HG03039 (cell line): ENCODE measurements at regions not wholly inside any gene's neighbourhood (a gene's known extent, or its start where the extent isn't known, plus 50 kb on each side); places are given as distances from the start of the nearest gene placed in this dataset.
"Not testable (repeated sequence)": the region's sequence is repeated elsewhere in the genome, so short reads cannot be mapped to it uniquely, and the experiment has no call there.

ENCODE experiments used
- ATAC-seq: cut with Tn5 transposase; IDR thresholded peaks from one replicate; pipeline ENCODE4 v1.9.1; 2021; ENCODE audit warnings: mild to moderate bottlenecking, moderate library complexity; ENCODE audit not compliant: unreplicated experiment

GRCh38 chr10:23945845-23946244 is 263.1 kb upstream of the KIAA1217 start:
- no peak for ATAC-seq

GRCh38 chr10:23951841-23952240 is 257.1 kb upstream of the KIAA1217 start:
- ATAC-seq: no peak

GRCh38 chr10:23955456-23956225 is 253.3 kb upstream of the KIAA1217 start:
- no peak for ATAC-seq

- no peak for ATAC-seq
These were observed 243.8 kb upstream of the KIAA1217 start for GRCh38 chr10:23965123-23965522.

GRCh38 chr10:23965880-23966279 is 243.1 kb upstream of the KIAA1217 start:
- no peak for ATAC-seq

- no peak for ATAC-seq
These were observed 242.4 kb upstream of the KIAA1217 start for GRCh38 chr10:23966504-23967051.

GRCh38 chr10:23968301-23968700 is 240.6 kb upstream of the KIAA1217 start:
- ATAC-seq: no peak

GRCh38 chr10:23974746-23975272 is 234.1 kb upstream of the KIAA1217 start:
- no peak for ATAC-seq

GRCh38 chr10:23975431-23975830 is 233.5 kb upstream of the KIAA1217 start:
- ATAC-seq: no peak

GRCh38 chr10:23976275-23976674 is 232.7 kb upstream of the KIAA1217 start:
- ATAC-seq: no peak

GRCh38 chr10:23978317-23978716 is 230.6 kb upstream of the KIAA1217 start:
- ATAC-seq: no peak

GRCh38 chr10:23980094-23980493 is 228.8 kb upstream of the KIAA1217 start:
- no peak for ATAC-seq

GRCh38 chr10:23981520-23982309 is 227.2 kb upstream of the KIAA1217 start:
- no peak for ATAC-seq

GRCh38 chr10:23984405-23984804 is 224.5 kb upstream of the KIAA1217 start:
- not testable (repeated sequence) for ATAC-seq

- no peak for ATAC-seq
These were observed 220.9 kb upstream of the KIAA1217 start for GRCh38 chr10:23988006-23988405.

GRCh38 chr10:23994459-23995046 is 214.4 kb upstream of the KIAA1217 start:
- peak; percentile 71 for ATAC-seq

- ATAC-seq: no peak
These were observed 209.5 kb upstream of the KIAA1217 start for GRCh38 chr10:23999445-23999844.

- no peak for ATAC-seq
These were observed 208.6 kb upstream of the KIAA1217 start for GRCh38 chr10:24000271-24000813.

GRCh38 chr10:24006741-24007140 is 202.2 kb upstream of the KIAA1217 start:
- ATAC-seq: no peak

GRCh38 chr10:24007359-24007758 is 201.6 kb upstream of the KIAA1217 start:
- no peak for ATAC-seq
